Activated CD8-positive, alpha-beta T cell treated with anti-CD3 and anti-CD28 coated beads, Interleukin-2, amount 10 ng/mL, durations not matched to agents 7 days and 5 days (primary cell): ENCODE measurements at regions not wholly inside any gene's neighbourhood (a gene's known extent, or its start where the extent isn't known, plus 50 kb on each side); places are given as distances from the start of the nearest gene placed in this dataset.

Experiments
- ATAC-seq: fragments of 150-1000 bp; cut with Tn5 transposase; one replicate; pipeline ENCODE4 v1.10.0; 2021; ENCODE audit warnings: moderate library complexity
- CTCF ChIA-PET: fragments of 350-600 bp; sonication (Branson Sonifier 250); formaldehyde crosslinking; loops from one replicate; lab custom pipeline; 2021; ENCODE audit warnings: antibody characterized with exemption; lab: Charles Lee
- POLR2A ChIA-PET: fragments of 350-600 bp; sonication (Branson Sonifier 250); formaldehyde crosslinking; loops from one replicate; lab custom pipeline; 2021; ENCODE audit warnings: antibody characterized with exemption; lab: Charles Lee
- DNase-seq: peaks from one replicate; pipeline ENCODE4 v3.0.0-alpha.2; 2020
- H3K27ac Mint-ChIP-seq: one replicate; pipeline ENCODE4 v1.8.0; 2021; ENCODE audit warnings: mild to moderate bottlenecking, mixed read lengths
- H3K27me3 Mint-ChIP-seq: one replicate; pipeline ENCODE4 v1.8.0; 2021; ENCODE audit warnings: low read depth, mixed read lengths
- H3K36me3 Mint-ChIP-seq: one replicate; pipeline ENCODE4 v1.8.0; 2021; ENCODE audit warnings: low read depth, mixed read lengths
- H3K4me1 Mint-ChIP-seq: one replicate; pipeline ENCODE4 v1.8.0; 2021; ENCODE audit warnings: low read depth, mixed read lengths
- H3K4me3 Mint-ChIP-seq: one replicate; pipeline ENCODE4 v1.8.0; 2021; ENCODE audit warnings: mild to moderate bottlenecking, mixed read lengths
- H3K9me3 Mint-ChIP-seq: one replicate; pipeline ENCODE4 v1.8.0; 2022; ENCODE audit warnings: mixed read lengths; ENCODE audit not compliant: insufficient read depth

GRCh38 chr2:196399096-196399495 is 227.7 kb upstream of the STK17B start:
- Mint-ChIP-seq H3K9me3 (no peaks in the 10 kb centered on the region), H3K4me1 (no peaks in the 10 kb centered on the region), H3K36me3 (no peaks in the 10 kb centered on the region), H3K27me3 (no peaks in the 10 kb centered on the region), H3K4me3 (no peak overlapping the region), H3K27ac (no peak overlapping the region)
- ATAC-seq (no peak), DNase-seq (no peak)
- CTCF ChIA-PET = interaction anchor here (0.7 to 1.5 kb wide), 3 partner anchors 10 to 101 kb away, joined by 3 to 5 read pairs (median 3); no protein-coding TSS in a partner anchor
- POLR2A ChIA-PET = no interaction called here

GRCh38 chr2:196399722-196400691 is 228.6 kb upstream of the STK17B start:
- no peaks in the 10 kb centered on the region for H3K36me3 Mint-ChIP-seq
- no peak for ATAC-seq
- H3K27me3 Mint-ChIP-seq = no peaks in the 10 kb centered on the region
- no peaks in the 10 kb centered on the region for H3K9me3 Mint-ChIP-seq
- CTCF ChIA-PET = interaction anchor here (1.1 kb wide), 1 partner anchor 54 kb away, joined by 3 read pairs; no protein-coding TSS in a partner anchor
- POLR2A ChIA-PET = no interaction called here
- DNase-seq = no peak
- H3K4me3 Mint-ChIP-seq = no peak overlapping the region
- H3K4me1 Mint-ChIP-seq = no peaks in the 10 kb centered on the region
- no peak overlapping the region for H3K27ac Mint-ChIP-seq

GRCh38 chr2:196403471-196403870 is 232.1 kb upstream of the STK17B start:
- H3K36me3 Mint-ChIP-seq = no peaks in the 10 kb centered on the region
- no peak overlapping the region for H3K27ac Mint-ChIP-seq
- DNase-seq (no peak), ATAC-seq (no peak)
- no peaks in the 10 kb centered on the region for H3K27me3 Mint-ChIP-seq
- no peak overlapping the region for H3K4me3 Mint-ChIP-seq
- no peaks in the 10 kb centered on the region for H3K9me3 Mint-ChIP-seq
- CTCF ChIA-PET = interaction anchor here (1.0 kb wide), 1 partner anchor 50 kb away, joined by 3 read pairs; no protein-coding TSS in a partner anchor
- POLR2A ChIA-PET = no interaction called here
- no peaks in the 10 kb centered on the region for H3K4me1 Mint-ChIP-seq

- ChIA-PET CTCF (no interaction called here), POLR2A (no interaction called here)
- no peak overlapping the region for H3K27ac Mint-ChIP-seq
- no peak for DNase-seq
- ATAC-seq = no peak
- no peak overlapping the region for H3K4me3 Mint-ChIP-seq
- no peaks in the 10 kb centered on the region for H3K4me1 Mint-ChIP-seq
- no peaks in the 10 kb centered on the region for H3K36me3 Mint-ChIP-seq
- peaks cover 4% of the 10 kb centered on the region for H3K27me3 Mint-ChIP-seq
- H3K9me3 Mint-ChIP-seq = no peaks in the 10 kb centered on the region
Observed at GRCh38 chr2:196404276-196404675, 232.9 kb upstream of the STK17B start.

DNA sequence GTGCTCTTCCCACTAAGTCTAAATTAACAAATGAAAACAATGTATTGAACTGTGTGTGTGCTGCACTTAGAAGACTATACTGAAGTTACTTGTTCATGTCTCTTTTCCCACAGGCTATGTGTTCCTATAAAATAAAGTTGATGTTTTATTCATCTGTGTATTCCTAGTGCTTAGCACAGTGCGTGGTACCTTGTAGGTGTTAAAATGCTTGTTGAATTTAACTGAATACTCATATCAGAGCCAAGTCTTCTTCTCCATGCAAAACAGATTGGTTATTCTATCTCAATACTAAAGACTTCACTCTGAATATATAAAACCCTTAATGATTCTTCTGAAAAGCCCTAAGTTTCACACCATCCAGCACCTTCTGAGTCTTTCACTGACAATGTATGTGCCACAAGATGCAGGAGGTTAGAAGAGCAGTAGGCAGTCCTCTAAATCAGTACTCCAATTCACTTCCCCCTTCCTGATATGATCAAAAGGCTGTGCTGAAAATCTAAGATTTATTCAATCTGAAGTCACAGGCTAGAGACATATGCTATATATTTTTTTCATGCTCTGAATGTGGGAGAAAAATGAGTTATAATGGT is 231.7 kb upstream of the CCDC150 start:
- no peak overlapping the region for H3K27ac Mint-ChIP-seq
- no peaks in the 10 kb centered on the region for H3K4me1 Mint-ChIP-seq
- ATAC-seq (no peak), DNase-seq (no peak)
- ChIA-PET POLR2A (no interaction called here), CTCF (interaction anchor here (1.5 kb wide), 1 partner anchor 15 kb away, joined by 6 read pairs; no protein-coding TSS in a partner anchor)
- H3K4me3 Mint-ChIP-seq = no peak overlapping the region
- no peaks in the 10 kb centered on the region for H3K9me3 Mint-ChIP-seq
- peaks cover 9% of the 10 kb centered on the region for H3K27me3 Mint-ChIP-seq
- H3K36me3 Mint-ChIP-seq = no peaks in the 10 kb centered on the region

GRCh38 chr2:196409376-196409775 is 230.1 kb upstream of the CCDC150 start:
- no peak for DNase-seq
- Mint-ChIP-seq H3K4me1 (peaks cover 4% of the 10 kb centered on the region), H3K36me3 (peaks cover under 1% of the 10 kb centered on the region), H3K27me3 (peaks cover 9% of the 10 kb centered on the region), H3K9me3 (no peaks in the 10 kb centered on the region), H3K27ac (no peak overlapping the region), H3K4me3 (no peak overlapping the region)
- no peak for ATAC-seq
- CTCF ChIA-PET = interaction anchor here (0.8 to 1.5 kb wide), 3 partner anchors 11 to 331 kb away, joined by 3 to 6 read pairs (median 3); no protein-coding TSS in a partner anchor
- POLR2A ChIA-PET = no interaction called here

DNA sequence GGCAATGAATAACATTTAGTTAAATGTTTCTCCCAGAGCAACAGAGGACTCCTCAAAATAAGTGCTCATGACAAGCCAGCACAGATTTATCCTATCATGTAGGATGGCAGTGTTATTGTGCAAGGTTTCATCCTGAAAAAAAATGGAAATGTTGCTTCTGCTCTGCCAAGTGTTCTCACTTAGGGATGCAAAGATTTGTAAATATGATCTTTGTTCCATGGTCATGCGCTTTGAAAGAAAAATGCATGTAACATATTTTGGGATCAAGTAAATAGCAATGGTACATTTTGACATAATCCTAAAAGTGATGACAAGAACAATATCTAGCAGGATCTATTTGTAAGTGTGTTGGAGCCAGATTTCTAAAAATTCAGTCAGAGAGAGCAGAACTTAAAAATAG is 229.5 kb upstream of the CCDC150 start:
- Mint-ChIP-seq H3K27me3 (peaks cover 9% of the 10 kb centered on the region), H3K27ac (no peak overlapping the region), H3K4me1 (peaks cover 11% of the 10 kb centered on the region), H3K9me3 (no peaks in the 10 kb centered on the region), H3K4me3 (no peak overlapping the region), H3K36me3 (peaks cover 4% of the 10 kb centered on the region)
- ChIA-PET CTCF (no interaction called here), POLR2A (no interaction called here)
- no peak for DNase-seq
- no peak for ATAC-seq

DNA sequence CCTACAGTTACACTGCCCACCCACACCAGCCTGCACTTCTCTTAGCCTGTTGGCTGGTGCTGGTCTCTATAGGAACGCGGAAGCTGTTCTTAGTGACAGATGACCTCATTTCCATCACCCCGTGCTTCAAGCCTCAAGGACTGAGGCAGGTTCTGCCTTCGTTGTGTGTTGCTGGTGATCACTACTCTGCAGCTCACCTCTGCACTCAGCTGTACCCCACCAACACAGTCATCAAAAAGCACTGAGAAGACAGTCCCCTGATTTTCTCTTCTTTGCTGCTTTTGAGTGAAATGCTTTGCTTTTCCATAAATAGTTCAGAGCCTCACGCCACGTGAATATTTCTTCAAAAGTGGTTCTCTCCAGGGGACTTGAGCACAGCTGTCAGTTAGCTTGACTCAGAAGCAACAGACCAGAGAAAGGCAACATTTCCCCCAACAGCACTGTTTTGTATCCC is 225.7 kb upstream of the CCDC150 start:
- Mint-ChIP-seq H3K4me3 (no peak overlapping the region), H3K27me3 (peaks cover 17% of the 10 kb centered on the region), H3K9me3 (no peaks in the 10 kb centered on the region), H3K4me1 (peaks cover 18% of the 10 kb centered on the region), H3K36me3 (peaks cover 9% of the 10 kb centered on the region), H3K27ac (no peak overlapping the region)
- ATAC-seq = no peak
- POLR2A ChIA-PET = no interaction called here
- CTCF ChIA-PET = interaction anchor here (1.1 to 1.7 kb wide), 3 partner anchors 39 to 336 kb away, joined by 3 to 7 read pairs (median 4); no protein-coding TSS in a partner anchor
- no peak for DNase-seq

DNA sequence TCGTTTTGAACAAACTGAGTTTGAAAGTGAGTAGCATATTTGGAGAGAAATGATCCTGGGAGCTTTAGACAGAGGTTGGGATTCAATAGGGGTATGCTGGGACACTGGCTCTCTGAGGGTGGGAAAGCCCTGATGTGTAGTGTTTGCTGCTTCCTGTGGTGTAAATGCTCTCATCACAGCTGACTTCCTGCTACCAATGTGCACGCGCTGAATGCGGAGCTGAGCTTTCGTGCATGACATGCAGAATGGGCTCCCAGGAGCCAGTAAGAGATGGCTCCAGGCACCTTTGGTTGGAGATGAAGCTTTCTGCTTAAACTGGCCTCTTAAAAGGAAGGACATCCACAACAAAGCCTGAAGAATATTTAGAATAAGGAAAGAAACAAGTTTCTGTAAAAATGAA is 224.1 kb upstream of the CCDC150 start:
- ChIA-PET POLR2A (no interaction called here), CTCF (interaction anchor here (1.2 kb wide), 1 partner anchor 38 kb away, joined by 6 read pairs; no protein-coding TSS in a partner anchor)
- Mint-ChIP-seq H3K4me3 (peak overlapping the region; percentile 34), H3K27ac (peak overlapping the region; percentile 82), H3K27me3 (peaks cover 14% of the 10 kb centered on the region), H3K4me1 (peaks cover 18% of the 10 kb centered on the region), H3K36me3 (peaks cover 9% of the 10 kb centered on the region), H3K9me3 (no peaks in the 10 kb centered on the region)
- DNase-seq (peak; percentile 38), ATAC-seq (peak; percentile 84)

- DNase-seq (no peak), ATAC-seq (no peak)
- Mint-ChIP-seq H3K36me3 (peaks cover 6% of the 10 kb centered on the region), H3K4me3 (no peak overlapping the region), H3K27ac (no peak overlapping the region), H3K9me3 (no peaks in the 10 kb centered on the region), H3K27me3 (peaks cover 15% of the 10 kb centered on the region), H3K4me1 (peaks cover 6% of the 10 kb centered on the region)
- ChIA-PET CTCF (no interaction called here), POLR2A (no interaction called here)
Observed at GRCh38 chr2:196420143-196420542, 219.4 kb upstream of the CCDC150 start.

DNA sequence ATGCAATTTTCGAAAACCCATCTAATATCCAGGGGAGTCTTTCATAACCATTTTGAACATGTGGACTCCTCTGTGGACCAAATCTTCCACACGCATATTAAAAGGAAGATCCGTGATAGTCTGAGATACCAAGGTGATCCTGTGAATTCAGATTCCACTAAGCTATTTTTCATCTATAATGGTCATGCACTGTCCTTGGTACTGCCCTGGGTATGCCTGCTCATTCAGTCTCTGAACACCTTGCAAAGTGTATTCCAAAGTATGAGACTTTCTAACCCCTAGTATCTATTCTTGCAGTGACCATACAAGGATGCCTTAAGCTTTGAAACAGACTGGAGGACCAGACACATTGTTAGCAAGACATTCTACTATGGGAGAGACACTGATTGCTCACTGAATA is 217.6 kb upstream of the CCDC150 start:
- Mint-ChIP-seq H3K9me3 (no peaks in the 10 kb centered on the region), H3K4me1 (no peaks in the 10 kb centered on the region), H3K27ac (no peak overlapping the region), H3K36me3 (no peaks in the 10 kb centered on the region), H3K4me3 (no peak overlapping the region), H3K27me3 (peaks cover 12% of the 10 kb centered on the region)
- POLR2A ChIA-PET = no interaction called here
- no peak for ATAC-seq
- CTCF ChIA-PET = interaction anchor here (1.0 to 2.0 kb wide), 3 partner anchors 13 to 355 kb away, joined by 3 to 6 read pairs (median 4); no protein-coding TSS in a partner anchor
- no peak for DNase-seq
